Upper lobe of left lung (tissue), 6 donors: ENCODE measurements at regions not wholly inside any gene's neighbourhood (a gene's known extent, or its start where the extent isn't known, plus 50 kb on each side); places are given as distances from the start of the nearest gene placed in this dataset.
A peak's percentile ranks its signal among the peaks of the same experiment; 100 is the strongest.

Experiments used
- ATAC-seq, 2 donors: fragments of 200-7000 bp; cut with Tn5 transposase; one replicate each; pipeline ENCODE4 v1.9.1; 2022; ENCODE audit warnings: mild to moderate bottlenecking in 2 of 2, moderate library complexity in 2 of 2; ENCODE audit not compliant: low FRiP score in 2 of 2
- DNase-seq, 2 donors: peaks; one replicate each; pipeline ENCODE4 v3.0.0-alpha.2; 2019 to 2020
- H3K27ac ChIP-seq, 4 donors: fragments of 200-600 bp; sonication (generic); one replicate each; pipeline ENCODE4 v1.5.1; 2016 to 2019
- H3K27me3 ChIP-seq, 4 donors: fragments of 200-600 bp; sonication (generic); one replicate each; pipeline ENCODE4 v1.5.1; 2017 to 2019
- H3K36me3 ChIP-seq, 4 donors: fragments of 200-600 bp; sonication (generic); one replicate each; pipeline ENCODE4 v1.5.1; 2016 to 2019
- H3K4me1 ChIP-seq, 4 donors: fragments of 200-600 bp; sonication (generic); one replicate each; pipeline ENCODE4 v1.5.1; 2018 to 2019
- H3K4me3 ChIP-seq, 4 donors: fragments of 200-600 bp; sonication (generic); one replicate each; pipeline ENCODE4 v1.5.1; 2017 to 2019; ENCODE audit warnings: mild to moderate bottlenecking in 2 of 4, moderate library complexity in 1 of 4
- H3K9me3 ChIP-seq, 4 donors: fragments of 200-600 bp; sonication (generic); one replicate each; pipeline ENCODE4 v1.5.1; 2018 to 2019
- EP300 ChIP-seq, 4 donors: sonication (generic); formaldehyde crosslinking; IDR thresholded peaks; one replicate each; pipeline ENCODE4 v1.5.1; 2017; ENCODE audit warnings: antibody characterized with exemption in 4 of 4, control low read depth in 2 of 4
- POLR2A ChIP-seq, 4 donors: fragments of 450-650 bp; IDR thresholded peaks; one replicate each; pipeline ENCODE4 v1.5.1; 2016 to 2017; ENCODE audit warnings: antibody characterized with exemption in 4 of 4, mild to moderate bottlenecking in 2 of 4
- POLR2AphosphoS5 ChIP-seq, 2 donors: sonication (generic); formaldehyde crosslinking; IDR thresholded peaks; one replicate each; pipeline ENCODE4 v1.5.1; 2017; ENCODE audit warnings: antibody characterized with exemption in 2 of 2
- WGBS, 2 donors: methylation state at CpG; one replicate each; pipeline ENCODE4 v1.1.5; 2017 to 2018; 5-methylcytosine and 5-hydroxymethylcytosine counted together
- TF ChIP-seq, protein P1 (sequence below), 6 experiments: fragments of 450-650 bp in 4 of 6; fragments of 200-600 bp in 2 of 6; sonication (generic) in 2 of 6; IDR thresholded peaks; one replicate each; pipeline ENCODE4 v1.5.1; 2016 to 2019; ENCODE audit warnings: antibody characterized with exemption in 6 of 6
- donor health status: DM: no; HTN: no; CAD: no; lungs with moderate emphysema.
- donor health status: DM: no; HTN: yes; CAD: no; lungs with severe emphysema.

DNA sequence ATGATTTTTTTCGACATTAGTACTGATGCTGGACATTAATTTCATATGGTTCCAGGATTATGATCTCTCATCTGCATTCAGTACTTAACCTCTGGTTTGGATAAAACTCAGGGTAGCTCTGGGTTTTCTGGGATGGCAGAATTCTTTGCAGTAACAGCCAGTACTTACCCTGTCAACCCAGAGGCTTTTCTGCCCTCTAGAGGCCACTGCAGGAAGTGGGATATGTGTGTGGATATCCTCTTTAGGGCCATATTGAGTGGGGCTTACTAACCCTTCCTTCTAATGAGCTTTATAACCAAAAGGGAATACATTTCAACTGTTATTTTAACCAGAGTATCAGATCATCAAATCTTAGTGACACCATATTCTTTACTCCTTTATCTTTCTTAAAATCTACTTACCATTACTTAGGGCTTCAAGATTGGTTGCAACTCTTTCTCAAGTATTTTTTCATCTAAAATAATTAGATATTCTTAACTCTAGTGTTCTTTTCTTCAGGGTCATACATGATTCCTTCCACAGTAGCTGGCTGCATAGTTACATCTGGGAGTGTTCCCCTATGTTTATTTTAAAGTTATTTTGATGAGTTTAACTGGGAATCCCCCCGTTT lies 488.0 kb upstream of the STXBP6 start:
- no peak for TF ChIP-seq POLR2A (IDR thresholded peaks at IDR 0.05)
- TF ChIP-seq, protein P1, sequence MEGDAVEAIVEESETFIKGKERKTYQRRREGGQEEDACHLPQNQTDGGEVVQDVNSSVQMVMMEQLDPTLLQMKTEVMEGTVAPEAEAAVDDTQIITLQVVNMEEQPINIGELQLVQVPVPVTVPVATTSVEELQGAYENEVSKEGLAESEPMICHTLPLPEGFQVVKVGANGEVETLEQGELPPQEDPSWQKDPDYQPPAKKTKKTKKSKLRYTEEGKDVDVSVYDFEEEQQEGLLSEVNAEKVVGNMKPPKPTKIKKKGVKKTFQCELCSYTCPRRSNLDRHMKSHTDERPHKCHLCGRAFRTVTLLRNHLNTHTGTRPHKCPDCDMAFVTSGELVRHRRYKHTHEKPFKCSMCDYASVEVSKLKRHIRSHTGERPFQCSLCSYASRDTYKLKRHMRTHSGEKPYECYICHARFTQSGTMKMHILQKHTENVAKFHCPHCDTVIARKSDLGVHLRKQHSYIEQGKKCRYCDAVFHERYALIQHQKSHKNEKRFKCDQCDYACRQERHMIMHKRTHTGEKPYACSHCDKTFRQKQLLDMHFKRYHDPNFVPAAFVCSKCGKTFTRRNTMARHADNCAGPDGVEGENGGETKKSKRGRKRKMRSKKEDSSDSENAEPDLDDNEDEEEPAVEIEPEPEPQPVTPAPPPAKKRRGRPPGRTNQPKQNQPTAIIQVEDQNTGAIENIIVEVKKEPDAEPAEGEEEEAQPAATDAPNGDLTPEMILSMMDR (IDR thresholded peaks at IDR 0.05), result peak in 4 of 6 experiments; percentile 10 to 15 (median 12)
- no peak for TF ChIP-seq EP300 (IDR thresholded peaks at IDR 0.05)
- WGBS, 2 donors, result 49 to 74% methylated on average over 2 of the region's 2 CpGs
- Histone ChIP-seq H3K27me3 (no peaks in the 10 kb centered on the region), H3K4me3 (no peak overlapping the region), H3K36me3 (no peaks in the 10 kb centered on the region), H3K27ac (no peak overlapping the region), H3K9me3 (no peaks in the 10 kb centered on the region), H3K4me1 (no peaks in the 10 kb centered on the region)
- DNase-seq (no peak), ATAC-seq (no peak)

DNA sequence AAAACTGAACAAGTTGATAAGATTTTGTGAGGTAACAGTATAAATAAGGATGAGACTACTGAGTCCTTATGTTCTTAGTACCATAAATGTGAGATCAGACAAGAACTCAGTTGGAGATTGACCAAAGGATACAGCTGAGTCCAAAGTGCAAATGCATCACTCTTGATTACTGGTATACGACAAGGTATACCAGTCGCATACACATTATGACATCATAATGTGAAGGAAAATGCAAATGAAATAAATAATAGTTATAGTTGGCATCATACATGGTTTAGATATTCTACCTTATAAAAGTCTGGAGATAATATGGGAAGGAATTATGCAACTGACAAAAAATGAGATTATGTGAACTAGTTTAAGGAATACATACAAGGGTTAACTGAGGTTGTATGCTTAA lies 476.3 kb upstream of the STXBP6 start:
- Histone ChIP-seq H3K9me3 (no peaks in the 10 kb centered on the region), H3K36me3 (no peaks in the 10 kb centered on the region), H3K27me3 (no peaks in the 10 kb centered on the region), H3K27ac (no peak overlapping the region), H3K4me1 (no peaks in the 10 kb centered on the region), H3K4me3 (no peak overlapping the region)
- no peak for DNase-seq
- no peak for ATAC-seq
- WGBS, 2 donors, result 88 to 95% methylated on average over 2 of the region's 2 CpGs
- TF ChIP-seq, protein P1 (IDR thresholded peaks at IDR 0.05), result no peak
- TF ChIP-seq POLR2A (IDR thresholded peaks at IDR 0.05) (no peak), EP300 (IDR thresholded peaks at IDR 0.05) (no peak), POLR2AphosphoS5 (IDR thresholded peaks at IDR 0.05) (no peak)

DNA sequence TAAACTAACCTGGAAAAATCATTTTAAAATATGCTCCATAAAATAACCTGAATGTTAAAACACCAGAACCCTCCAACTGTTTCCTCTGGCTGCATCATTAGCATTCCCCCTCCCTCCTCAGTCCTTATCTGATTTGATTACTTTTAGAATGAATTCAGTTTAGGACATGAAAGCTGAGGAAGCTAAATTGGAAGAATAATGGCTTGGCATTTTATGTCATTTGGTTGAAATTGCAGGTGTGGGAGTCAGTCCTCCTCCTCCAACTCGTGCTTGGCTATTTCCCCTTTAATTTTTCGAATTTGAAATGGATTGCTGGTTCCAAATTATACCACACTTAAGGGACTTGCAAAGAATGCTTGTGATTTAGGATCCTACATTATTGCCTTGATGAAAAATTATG lies 473.0 kb upstream of the STXBP6 start:
- no peaks in the 10 kb centered on the region for H3K4me1 ChIP-seq
- no peak overlapping the region for H3K4me3 ChIP-seq
- ATAC-seq (no peak), DNase-seq (no peak)
- no peaks in the 10 kb centered on the region for H3K9me3 ChIP-seq
- no peaks in the 10 kb centered on the region for H3K27me3 ChIP-seq
- TF ChIP-seq POLR2AphosphoS5 (IDR thresholded peaks at IDR 0.05) (no peak), POLR2A (IDR thresholded peaks at IDR 0.05) (no peak), EP300 (IDR thresholded peaks at IDR 0.05) (no peak)
- TF ChIP-seq, protein P1 (IDR thresholded peaks at IDR 0.05), result no peak
- H3K36me3 ChIP-seq, result no peaks in the 10 kb centered on the region
- WGBS, 2 donors, result 64 to 67% methylated on average over 2 of the region's 2 CpGs
- H3K27ac ChIP-seq, result no peak overlapping the region

DNA sequence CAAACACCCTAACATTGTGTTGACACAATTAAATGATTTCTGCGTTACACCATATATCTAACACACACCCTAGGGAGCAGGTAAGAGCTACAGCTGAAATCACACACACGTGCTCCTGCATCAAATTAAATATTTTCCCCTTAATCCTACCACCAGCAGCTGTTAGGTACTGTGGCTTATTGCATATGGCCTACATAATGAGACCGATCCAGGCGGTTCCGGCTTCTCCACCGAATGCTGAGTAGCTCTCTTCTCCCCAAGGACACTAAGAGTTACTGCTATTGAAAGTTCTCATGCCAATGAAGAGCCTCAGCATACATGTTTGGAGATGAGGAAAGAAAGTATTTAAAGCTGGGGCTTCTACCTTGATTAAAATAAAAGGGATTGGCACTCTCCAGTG lies 472.2 kb upstream of the STXBP6 start:
- 87 to 89% methylated on average over 6 of the region's 6 CpGs for WGBS, 2 donors
- no peaks in the 10 kb centered on the region for H3K9me3 ChIP-seq
- H3K36me3 ChIP-seq, result no peaks in the 10 kb centered on the region
- TF ChIP-seq, protein P1 (IDR thresholded peaks at IDR 0.05), result no peak
- H3K4me3 ChIP-seq, result no peak overlapping the region
- H3K27me3 ChIP-seq, result no peaks in the 10 kb centered on the region
- no peak overlapping the region for H3K27ac ChIP-seq
- DNase-seq (no peak), ATAC-seq (no peak)
- H3K4me1 ChIP-seq, result no peaks in the 10 kb centered on the region

DNA sequence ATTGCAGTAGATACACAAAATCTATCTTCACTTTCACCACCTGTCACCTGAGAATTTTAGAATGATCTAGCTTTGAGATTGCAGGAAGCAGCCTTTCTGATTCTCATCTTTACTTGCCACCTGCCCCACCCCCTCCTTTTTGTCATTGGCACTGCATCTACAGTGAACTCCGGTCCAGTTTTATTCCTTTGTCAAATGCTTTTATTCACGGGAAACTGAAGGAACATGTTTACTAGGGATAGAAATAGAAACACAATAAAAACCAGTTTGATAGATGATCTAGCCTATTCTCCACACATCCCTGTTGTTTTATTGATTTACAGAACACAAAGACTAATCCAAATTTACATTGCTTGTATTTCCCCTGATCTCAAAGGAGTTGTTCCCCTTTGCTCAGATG lies 471.7 kb upstream of the STXBP6 start:
- TF ChIP-seq POLR2AphosphoS5 (IDR thresholded peaks at IDR 0.05) (no peak), EP300 (IDR thresholded peaks at IDR 0.05) (no peak)
- DNase-seq, result no peak

More for the DNA sequence above, 471.7 kb upstream of the STXBP6 start:
- H3K4me1 ChIP-seq, result no peaks in the 10 kb centered on the region
- H3K4me3 ChIP-seq, result no peak overlapping the region
- no peaks in the 10 kb centered on the region for H3K27me3 ChIP-seq
- ATAC-seq, result no peak
- 63% methylated on average over 2 of the region's 2 CpGs for WGBS, 2 donors
- H3K27ac ChIP-seq, result no peak overlapping the region
- H3K9me3 ChIP-seq, result no peaks in the 10 kb centered on the region
- H3K36me3 ChIP-seq, result no peaks in the 10 kb centered on the region
